Activated CD8-positive, alpha-beta memory T cell treated with anti-CD3 and anti-CD28 coated beads for 36 hours (primary cell): ENCODE measurements at regions not wholly inside any gene's neighbourhood (a gene's known extent, or its start where the extent isn't known, plus 50 kb on each side); places are given as distances from the start of the nearest gene placed in this dataset.
"Not testable (repeated sequence)": the region's sequence is repeated elsewhere in the genome, so short reads cannot be mapped to it uniquely, and the experiment has no call there.

Experiments used
- CTCF ChIA-PET: fragments of 350-600 bp; sonication (Branson Sonifier 250); formaldehyde crosslinking; loops from one replicate; lab custom pipeline; 2021; ENCODE audit warnings: antibody characterized with exemption; lab: Charles Lee
- POLR2A ChIA-PET: fragments of 350-600 bp; sonication (Branson Sonifier 250); formaldehyde crosslinking; loops from one replicate; lab custom pipeline; 2021; ENCODE audit warnings: antibody characterized with exemption; lab: Charles Lee

DNA sequence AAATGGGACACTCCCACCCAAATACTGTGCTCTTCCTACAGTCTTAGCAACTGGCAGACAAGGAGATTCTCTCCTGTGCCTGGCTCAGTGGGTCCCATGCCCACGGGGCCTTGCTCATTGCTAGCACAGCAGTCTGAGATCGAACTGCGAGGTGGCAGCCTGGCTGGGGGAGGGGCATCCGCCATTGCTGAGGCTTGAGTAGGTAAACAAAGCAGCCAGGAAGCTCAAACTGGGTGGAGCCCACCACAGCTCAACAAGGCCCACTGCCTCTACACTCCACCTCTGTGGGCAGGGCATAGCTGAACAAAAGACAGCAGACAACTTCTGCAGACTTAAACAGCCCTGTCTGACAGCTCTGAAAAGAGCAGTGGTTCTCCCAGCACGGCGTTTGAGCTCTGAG is 174.8 kb downstream of the COL12A1 start:
- CTCF ChIA-PET, POLR2A ChIA-PET: not testable (repeated sequence)

GRCh38 chr6:75029333-75029732 is 176.5 kb downstream of the COL12A1 start:
- POLR2A ChIA-PET = no interaction called here
- CTCF ChIA-PET = no interaction called here

DNA sequence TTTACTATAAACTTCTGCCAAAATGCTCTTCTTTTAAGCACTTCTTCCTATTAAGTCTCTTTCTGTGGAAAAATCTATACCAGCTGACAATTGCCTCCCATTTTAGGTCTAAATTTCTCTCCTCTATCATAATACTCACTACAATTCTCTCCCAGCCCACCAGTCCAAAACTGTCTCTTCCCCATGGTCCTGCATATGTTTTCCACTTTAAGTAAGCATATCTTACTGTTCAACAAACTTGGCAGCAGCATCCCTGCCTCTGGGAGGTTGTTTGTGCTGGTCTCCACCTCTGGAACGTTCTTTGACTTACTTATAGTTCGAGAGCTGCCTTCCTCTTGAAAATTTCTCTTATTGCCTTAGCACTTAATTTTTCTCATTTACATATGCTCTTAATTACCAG is 180.5 kb downstream of the COL12A1 start:
- CTCF ChIA-PET = no interaction called here
- POLR2A ChIA-PET = no interaction called here

DNA sequence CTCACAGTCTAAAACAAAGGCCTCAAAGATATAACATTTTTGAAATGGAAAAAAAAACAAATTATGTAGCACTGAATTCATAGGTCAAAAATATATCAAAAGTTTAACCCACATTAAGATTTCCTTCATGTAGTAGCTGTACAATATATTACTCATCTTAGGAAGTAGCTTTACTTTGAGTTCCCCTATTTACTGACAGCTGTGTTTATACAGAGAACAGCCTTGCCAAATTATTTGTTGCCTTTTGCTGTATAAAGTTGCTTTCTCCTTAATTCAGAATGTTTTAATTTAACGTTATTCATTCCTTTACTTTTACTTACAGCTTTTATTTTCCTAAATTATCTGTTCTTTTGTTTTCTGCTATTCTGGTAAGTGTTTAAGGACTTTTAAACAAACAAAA is 181.0 kb downstream of the COL12A1 start:
- CTCF ChIA-PET = no interaction called here
- POLR2A ChIA-PET = no interaction called here

GRCh38 chr6:75023634-75024033 is 182.2 kb downstream of the COL12A1 start:
- POLR2A ChIA-PET = no interaction called here
- CTCF ChIA-PET = no interaction called here

DNA sequence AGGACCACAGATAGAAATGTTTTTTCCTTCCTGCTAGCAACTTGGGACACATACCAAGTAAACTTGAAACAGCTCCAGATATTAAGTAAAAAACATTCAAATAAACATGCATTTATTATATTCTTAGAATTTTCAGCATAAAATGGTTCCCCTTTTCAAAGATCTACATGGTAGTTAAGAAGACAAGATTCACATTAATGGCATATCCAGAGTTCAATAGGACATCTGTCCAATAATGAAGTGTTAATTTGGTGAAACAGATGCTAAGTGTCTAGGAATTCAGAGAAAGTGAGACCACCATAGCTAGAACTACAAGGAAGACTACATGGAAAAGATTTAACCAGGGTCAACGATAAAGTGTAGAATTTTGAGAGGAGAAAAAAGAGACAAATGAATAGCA is 184.9 kb downstream of the COL12A1 start:
- CTCF ChIA-PET = no interaction called here
- POLR2A ChIA-PET = no interaction called here

DNA sequence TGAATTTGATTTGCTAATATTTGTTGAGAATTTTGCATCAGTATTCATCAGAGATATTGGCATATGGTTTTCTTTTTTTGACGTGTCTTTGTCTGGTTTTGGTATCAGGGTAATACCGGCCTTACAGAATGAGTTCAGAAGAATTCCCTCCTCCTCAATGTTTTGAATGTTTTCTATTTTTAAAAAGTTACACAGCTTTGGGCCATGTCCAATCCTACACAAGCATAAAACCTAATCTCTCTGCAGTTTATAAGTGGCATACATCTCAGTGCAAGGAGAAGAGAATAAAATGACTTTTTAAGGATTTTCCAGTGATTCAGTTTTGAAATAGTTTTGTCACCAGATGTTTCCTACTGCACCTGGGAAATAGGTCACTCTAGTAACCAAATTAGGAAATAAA is 185.5 kb downstream of the COL12A1 start:
- POLR2A ChIA-PET = no interaction called here
- CTCF ChIA-PET = no interaction called here

DNA sequence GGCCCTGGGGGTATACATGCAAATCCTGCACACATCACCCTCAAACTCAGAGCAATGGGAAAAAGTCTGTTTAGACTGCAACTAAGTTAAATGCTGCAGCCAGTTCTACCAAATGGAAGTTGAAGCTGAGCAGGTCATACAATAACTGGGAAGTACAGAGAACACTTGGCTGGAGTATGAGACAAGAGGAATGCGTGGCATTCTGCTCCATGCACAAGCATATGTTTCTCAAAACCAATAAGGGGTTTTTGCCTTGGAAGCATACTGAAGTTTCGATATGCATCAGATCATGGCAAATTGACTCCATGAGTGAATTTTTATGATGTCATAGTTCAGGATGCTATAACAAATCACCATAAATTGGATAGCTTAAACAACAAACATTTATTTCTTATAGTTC is 193.8 kb downstream of the COL12A1 start:
- CTCF ChIA-PET = no interaction called here

GRCh38 chr6:75003984-75004383 is 201.9 kb downstream of the COL12A1 start:
- CTCF ChIA-PET, POLR2A ChIA-PET: not testable (repeated sequence)

More for the DNA sequence above, 193.8 kb downstream of the COL12A1 start:
- POLR2A ChIA-PET = no interaction called here

- CTCF ChIA-PET = no interaction called here
- POLR2A ChIA-PET = no interaction called here
Observed at GRCh38 chr6:74997646-74998045, 208.2 kb downstream of the COL12A1 start.

GRCh38 chr6:74993136-74993535 is 212.7 kb downstream of the COL12A1 start:
- POLR2A ChIA-PET = no interaction called here
- CTCF ChIA-PET = no interaction called here

- ChIA-PET CTCF (no interaction called here), POLR2A (no interaction called here)
Observed at GRCh38 chr6:74991573-74992332, 214.1 kb downstream of the COL12A1 start.

DNA sequence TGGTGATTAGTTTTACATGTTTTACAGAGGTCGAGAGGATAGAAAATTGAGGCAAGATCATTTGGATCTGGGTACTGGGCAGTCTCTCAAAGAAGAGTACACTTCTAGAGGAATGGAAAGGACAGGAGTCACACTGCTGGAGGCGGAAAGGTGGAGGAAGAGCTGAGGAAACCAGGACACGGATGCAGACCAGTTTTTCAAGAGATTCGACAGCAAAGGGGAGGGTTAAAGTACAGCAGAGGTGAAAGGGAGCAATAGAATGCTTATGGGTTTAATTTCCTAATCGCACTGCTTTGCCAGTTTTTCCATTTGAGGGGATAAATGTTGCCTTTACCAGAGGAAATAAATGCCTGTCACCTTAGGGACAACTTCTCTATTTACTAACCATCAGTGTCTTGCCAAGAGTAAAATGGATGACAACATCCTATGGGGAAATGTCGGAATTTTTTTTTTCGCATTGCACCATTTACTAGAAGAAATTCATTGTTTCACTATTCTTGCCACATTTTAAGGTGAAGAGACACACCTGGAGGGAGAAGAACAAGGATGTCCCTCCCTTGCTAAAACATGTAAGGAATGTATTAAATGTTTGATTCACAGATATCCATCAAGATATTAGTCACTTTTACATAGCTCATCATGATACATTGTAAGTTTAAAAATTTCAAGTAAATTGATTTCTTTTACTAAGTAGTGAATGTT is 226.6 kb downstream of the COL12A1 start:
- ChIA-PET CTCF (no interaction called here), POLR2A (no interaction called here)

- ChIA-PET POLR2A (no interaction called here), CTCF (no interaction called here)
Observed at GRCh38 chr6:74976701-74977100, 229.2 kb downstream of the COL12A1 start.

DNA sequence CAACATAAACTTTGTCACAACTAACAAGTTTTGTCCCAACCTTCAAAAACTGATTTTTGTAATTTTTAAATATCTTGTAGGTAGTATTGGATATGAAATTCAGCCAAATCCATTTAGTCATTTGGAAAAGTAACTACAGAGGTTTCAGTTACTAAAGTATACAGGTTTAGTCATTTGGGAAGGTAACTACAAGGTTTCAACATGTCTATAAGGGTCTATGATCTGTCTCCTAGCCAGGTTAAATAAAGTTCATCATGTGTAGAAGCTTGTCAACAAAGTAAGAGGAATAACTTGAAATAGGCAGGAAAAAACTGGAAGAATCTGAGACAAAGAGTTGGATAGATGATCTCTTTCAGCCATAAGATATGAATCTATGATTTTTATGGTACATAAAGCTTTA is 229.8 kb downstream of the COL12A1 start:
- POLR2A ChIA-PET = no interaction called here
- CTCF ChIA-PET = no interaction called here

- POLR2A ChIA-PET = no interaction called here
- CTCF ChIA-PET = no interaction called here
Observed at GRCh38 chr6:74973591-74973990, 232.3 kb downstream of the COL12A1 start.

DNA sequence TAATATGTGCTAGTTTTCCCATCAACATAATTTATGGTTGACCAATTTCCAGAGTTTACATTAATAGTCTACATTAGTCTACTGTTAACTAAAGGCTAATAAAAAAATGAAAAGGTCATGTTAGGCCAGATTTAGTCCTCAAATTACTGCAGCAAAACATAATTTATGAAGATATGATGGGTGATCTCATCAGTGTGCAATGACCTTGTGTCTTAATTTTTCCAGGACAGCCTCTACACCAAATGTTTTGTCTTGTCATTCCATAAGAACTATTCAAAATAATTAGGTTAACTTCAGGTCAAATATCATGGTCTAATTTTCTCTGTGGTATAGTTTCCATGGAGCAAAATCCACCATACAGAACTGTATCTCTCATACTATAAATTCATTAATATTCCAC is 234.2 kb downstream of the COL12A1 start:
- POLR2A ChIA-PET = no interaction called here
- CTCF ChIA-PET = no interaction called here

DNA sequence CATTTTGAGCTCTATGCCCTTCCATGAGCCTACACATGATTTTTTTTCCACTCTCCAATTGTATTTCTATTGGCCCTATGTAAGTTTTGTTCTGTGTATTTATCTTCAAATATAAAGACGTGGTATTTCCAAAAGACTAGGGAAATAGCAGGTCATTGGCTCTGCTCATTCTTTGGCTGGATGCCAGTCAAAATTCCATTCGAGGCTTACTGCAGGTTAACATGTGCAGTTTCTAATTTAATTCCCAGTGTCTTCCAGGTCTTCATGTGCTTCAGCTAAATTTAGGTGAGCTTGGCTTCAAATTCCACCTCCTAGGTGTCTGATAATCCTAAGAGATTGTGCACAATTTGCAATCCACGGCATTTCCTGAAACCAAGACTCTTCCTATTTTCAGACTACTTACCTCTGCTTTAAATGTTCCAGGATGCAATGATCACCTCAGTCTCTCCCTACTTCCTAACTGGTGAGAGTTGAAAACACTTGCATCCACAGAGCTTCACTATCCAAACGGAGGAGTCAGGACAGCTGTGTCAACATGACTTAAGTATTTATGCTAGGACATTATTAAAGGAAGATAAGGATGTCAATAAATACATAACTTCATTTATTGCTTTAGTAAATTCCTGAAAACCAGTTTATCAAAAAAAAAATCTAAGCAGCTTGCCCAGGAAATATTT is 236.1 kb downstream of the COL12A1 start:
- POLR2A ChIA-PET = no interaction called here
- CTCF ChIA-PET = no interaction called here

GRCh38 chr6:74967821-74968220 is 238.0 kb downstream of the COL12A1 start:
- CTCF ChIA-PET = no interaction called here

DNA sequence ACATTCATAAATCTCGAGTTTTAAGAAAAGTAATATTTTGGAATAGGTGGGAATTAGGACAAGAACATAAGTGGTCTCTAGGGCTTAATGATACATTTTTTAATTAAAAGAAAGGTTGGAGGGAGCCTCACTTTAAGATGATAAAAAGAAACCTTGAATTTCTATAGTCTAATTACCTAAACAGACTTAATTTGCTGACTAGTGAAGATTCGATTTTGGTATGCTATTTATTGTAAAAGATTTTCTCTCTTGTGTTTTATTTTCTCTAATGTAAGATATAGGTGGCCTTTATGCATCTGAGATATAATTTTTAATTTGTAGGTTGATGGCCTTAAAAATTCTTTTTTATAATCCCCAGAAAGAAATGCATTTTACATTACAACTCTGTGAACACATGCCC is 239.1 kb downstream of the COL12A1 start:
- ChIA-PET POLR2A (no interaction called here), CTCF (no interaction called here)

More at GRCh38 chr6:74967821-74968220, 238.0 kb downstream of the COL12A1 start:
- POLR2A ChIA-PET = no interaction called here
